Hepatocyte (in vitro differentiated cells): ENCODE measurements at regions not wholly inside any gene's neighbourhood (a gene's known extent, or its start where the extent isn't known, plus 50 kb on each side); places are given as distances from the start of the nearest gene placed in this dataset.

Experiments
- DNase-seq: peaks from one replicate; pipeline ENCODE4 v3.0.0-alpha.2; 2016; ENCODE audit warnings: low spot score
- H2AFZ ChIP-seq: fragments of 200-600 bp; sonication (generic); 2 replicates; pipeline ENCODE4 v1.6.0; 2016; ENCODE audit warnings: antibody characterized with exemption, mild to moderate bottlenecking
- H3K27ac ChIP-seq: fragments of 200-600 bp; sonication (generic); 2 replicates; pipeline ENCODE4 v1.5.1; 2016; ENCODE audit warnings: mild to moderate bottlenecking
- H3K27me3 ChIP-seq: fragments of 200-600 bp; sonication (generic); 2 replicates; pipeline ENCODE4 v1.6.1; 2016
- H3K36me3 ChIP-seq: fragments of 200-600 bp; sonication (generic); replicated peaks from 2 replicates; pipeline ENCODE4 v1.5.1; 2016; ENCODE audit warnings: low read depth; ENCODE audit not compliant: insufficient read depth
- H3K4me1 ChIP-seq: fragments of 200-600 bp; sonication (generic); 2 replicates; pipeline ENCODE4 v1.5.1; 2016; ENCODE audit warnings: mild to moderate bottlenecking, moderate library complexity; ENCODE audit not compliant: insufficient read depth
- H3K4me2 ChIP-seq: fragments of 200-600 bp; sonication (generic); 2 replicates; pipeline ENCODE4 v1.6.0; 2016
- H3K4me3 ChIP-seq: fragments of 200-600 bp; sonication (generic); 2 replicates; pipeline ENCODE4 v1.5.1; 2016; ENCODE audit warnings: mild to moderate bottlenecking
- H3K79me2 ChIP-seq: fragments of 200-600 bp; sonication (generic); 2 replicates; pipeline ENCODE4 v1.6.0; 2017; ENCODE audit warnings: mild to moderate bottlenecking
- H3K9me2 ChIP-seq: fragments of 200-600 bp; sonication (generic); replicated peaks from 2 replicates; pipeline ENCODE4 v1.6.0; 2017; ENCODE audit warnings: mild to moderate bottlenecking; ENCODE audit not compliant: insufficient read depth
- H3K9me3 ChIP-seq: fragments of 200-600 bp; sonication (generic); 2 replicates; pipeline ENCODE4 v1.5.1; 2016; ENCODE audit warnings: low read depth, mild to moderate bottlenecking
- H4K20me1 ChIP-seq: fragments of 200-600 bp; sonication (generic); 2 replicates; pipeline ENCODE4 v1.6.0; 2016; ENCODE audit warnings: mild to moderate bottlenecking; ENCODE audit not compliant: insufficient read depth, poor library complexity, severe bottlenecking
- CTCF ChIP-seq: fragments of 200-600 bp; sonication (generic); IDR thresholded peaks from 2 replicates; pipeline ENCODE4 v1.5.1; 2016; ENCODE audit warnings: antibody characterized with exemption, mild to moderate bottlenecking; ENCODE audit not compliant: poor library complexity
- EZH2 ChIP-seq: fragments of 200-600 bp; sonication (generic); IDR thresholded peaks from 2 replicates; pipeline ENCODE4 v1.6.1; 2016; ENCODE audit warnings: antibody characterized with exemption, mild to moderate bottlenecking, borderline replicate concordance
- EZH2phosphoT487 ChIP-seq: fragments of 200-600 bp; sonication (generic); IDR thresholded peaks from one replicate; pipeline ENCODE4 v1.6.1; 2018; ENCODE audit warnings: antibody characterized with exemption, mild to moderate bottlenecking, low read depth, moderate library complexity; ENCODE audit not compliant: unreplicated experiment, severe bottlenecking
- WGBS: methylation state at CpG from one replicate; pipeline ENCODE4 v1.1.6; 2016; ENCODE audit warnings: low lambda C conversion rate; ENCODE audit errors: missing lambda C conversion rate; 5-methylcytosine and 5-hydroxymethylcytosine counted together

DNA sequence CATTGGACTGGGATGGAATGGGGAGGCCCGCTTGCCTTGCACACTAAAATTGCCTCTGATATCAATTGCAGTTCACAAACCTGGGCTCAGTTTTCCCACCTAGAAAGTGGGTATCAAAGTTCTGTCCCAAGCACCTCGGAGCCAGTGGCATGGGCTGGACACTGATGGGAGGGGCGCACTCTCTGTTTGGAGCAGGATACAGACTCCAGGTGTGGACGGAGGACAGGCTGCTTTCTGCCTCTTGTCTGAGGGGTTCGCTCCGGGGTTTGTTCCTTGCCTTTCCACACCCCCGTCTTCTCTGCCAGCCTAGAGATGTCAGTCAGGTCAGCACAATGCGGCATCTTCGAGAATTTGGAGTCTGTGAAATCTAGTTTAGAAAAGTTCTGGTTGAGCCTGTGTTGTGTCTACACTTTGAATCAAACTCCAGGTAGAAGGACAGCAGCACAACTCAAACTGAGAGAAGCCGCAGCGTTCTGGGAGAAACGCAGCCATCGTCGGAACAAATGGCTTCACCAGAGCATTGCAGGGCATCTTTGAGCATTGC, 141.9 kb downstream of the TEX29 start:
- Histone ChIP-seq H3K27ac (no peak overlapping the region), H3K27me3 (peaks cover 18% of the 10 kb centered on the region), H3K9me2 (no peaks in the 10 kb centered on the region), H3K79me2 (no peaks in the 10 kb centered on the region), H4K20me1 (no peaks in the 10 kb centered on the region), H3K9me3 (no peaks in the 10 kb centered on the region), H3K36me3 (no peaks in the 10 kb centered on the region), H2AFZ (no peak overlapping the region), H3K4me1 (no peaks in the 10 kb centered on the region), H3K4me3 (no peak overlapping the region), H3K4me2 (no peak overlapping the region)
- TF ChIP-seq EZH2phosphoT487 (no peak), EZH2 (no peak), CTCF (no peak)
- WGBS, result 90% methylated on average over 14 of the region's 14 CpGs
- no peak for DNase-seq

DNA sequence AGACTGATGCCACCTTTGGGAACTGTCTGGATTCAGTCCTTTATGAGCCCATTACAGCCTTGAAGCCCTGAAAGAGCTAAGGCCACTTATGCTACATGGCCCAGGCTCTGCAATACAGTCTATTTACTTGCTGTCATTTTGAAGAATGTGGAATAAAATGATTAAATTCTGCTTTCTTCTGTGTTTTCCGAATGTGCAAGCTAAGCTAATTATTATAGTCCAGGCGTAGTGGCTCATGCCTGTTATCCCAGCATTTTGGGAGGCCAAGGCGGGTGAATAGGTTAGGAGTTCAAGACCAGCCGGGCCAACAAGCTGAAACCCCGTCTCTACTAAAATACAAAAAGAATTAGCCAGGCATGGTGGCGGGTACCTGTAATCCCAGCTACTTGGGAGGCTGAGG, 142.5 kb downstream of the TEX29 start:
- no peaks in the 10 kb centered on the region for H3K4me1 ChIP-seq
- no peak overlapping the region for H3K27ac ChIP-seq
- WGBS, result 89% methylated on average over 6 of the region's 6 CpGs
- no peak overlapping the region for H2AFZ ChIP-seq
- no peaks in the 10 kb centered on the region for H3K9me2 ChIP-seq
- no peak for DNase-seq
- no peak overlapping the region for H3K4me2 ChIP-seq
- no peaks in the 10 kb centered on the region for H4K20me1 ChIP-seq
- no peaks in the 10 kb centered on the region for H3K36me3 ChIP-seq
- H3K9me3 ChIP-seq, result no peaks in the 10 kb centered on the region
- H3K4me3 ChIP-seq, result no peak overlapping the region
- no peak for TF ChIP-seq EZH2
- no peak for TF ChIP-seq EZH2phosphoT487
- no peak for TF ChIP-seq CTCF
- H3K27me3 ChIP-seq, result peaks cover 18% of the 10 kb centered on the region
- no peaks in the 10 kb centered on the region for H3K79me2 ChIP-seq

DNA sequence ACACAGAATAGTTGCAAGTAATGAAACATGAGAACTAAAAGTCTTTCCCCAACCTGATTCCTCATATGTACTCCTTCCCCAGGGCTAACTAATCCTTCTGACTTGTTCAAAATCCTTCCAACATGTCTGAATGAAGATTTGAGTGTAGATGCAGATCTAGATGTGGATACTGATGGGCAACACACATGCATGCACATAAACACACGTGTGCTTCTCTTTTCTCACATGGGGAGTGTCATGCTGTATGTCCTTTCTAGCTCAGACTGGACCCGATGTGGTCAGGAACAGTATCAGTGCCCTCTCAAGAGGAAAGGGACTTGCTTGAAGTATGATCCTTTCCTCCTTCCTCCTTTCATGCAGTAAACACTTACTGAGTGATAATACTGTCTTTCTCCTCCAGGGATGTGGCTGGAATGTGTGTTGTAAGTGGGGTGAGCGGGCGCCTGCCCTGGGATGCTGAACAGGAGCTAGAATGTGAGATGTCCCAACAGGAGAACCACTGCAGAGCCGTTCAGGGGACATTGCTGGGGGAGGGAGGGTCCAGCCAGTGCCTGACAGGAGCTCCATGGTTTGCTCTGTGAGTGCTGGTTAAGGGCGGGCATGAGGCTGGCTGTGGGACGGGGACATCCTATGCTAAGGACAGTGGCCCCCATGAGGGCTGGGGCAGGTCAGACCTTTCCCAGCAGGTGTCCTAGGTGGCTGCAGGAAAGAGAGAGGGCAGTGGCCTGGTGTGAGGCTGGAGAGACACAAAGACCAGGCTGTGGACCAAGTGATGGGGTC, 146.9 kb downstream of the TEX29 start:
- no peak for TF ChIP-seq EZH2phosphoT487
- TF ChIP-seq EZH2, result no peak
- no peak for TF ChIP-seq CTCF
- Histone ChIP-seq H3K4me3 (no peak overlapping the region), H2AFZ (no peak overlapping the region), H3K9me2 (no peaks in the 10 kb centered on the region), H3K4me2 (no peak overlapping the region), H3K79me2 (no peaks in the 10 kb centered on the region), H4K20me1 (no peaks in the 10 kb centered on the region), H3K27me3 (peaks cover 18% of the 10 kb centered on the region), H3K27ac (no peak overlapping the region), H3K4me1 (no peaks in the 10 kb centered on the region), H3K36me3 (no peaks in the 10 kb centered on the region), H3K9me3 (no peaks in the 10 kb centered on the region)
- no peak for DNase-seq
- WGBS, result 80% methylated on average over 7 of the region's 7 CpGs
